HepG2 (cell line): ENCODE measurements at regions not wholly inside any gene's neighbourhood (a gene's known extent, or its start where the extent isn't known, plus 50 kb on each side); places are given as distances from the start of the nearest gene placed in this dataset.

ENCODE experiments used
- AGO1 ChIP-seq: fragments of 200-400 bp; formaldehyde crosslinking; IDR thresholded peaks from 2 replicates; pipeline ENCODE4 v1.6.1; 2017; ENCODE audit warnings: mild to moderate bottlenecking, low read depth, low read length, moderate library complexity; ENCODE audit not compliant: poor library complexity, severe bottlenecking
- CHCHD3 ChIP-seq: sonication (generic); formaldehyde crosslinking; IDR thresholded peaks from 2 replicates; pipeline ENCODE4 v1.8.0; 2022; ENCODE audit warnings: mild to moderate bottlenecking, missing genetic modification reagents, moderate library complexity
- CTCF ChIP-seq: sonication (generic); formaldehyde crosslinking; IDR thresholded peaks from 2 replicates; pipeline ENCODE4 v1.5.0; 2020; ENCODE audit warnings: mild to moderate bottlenecking, missing genetic modification reagents, moderate library complexity
- KLF16 ChIP-seq, 2 experiments: sonication (generic) in 1 of 2; formaldehyde crosslinking in 1 of 2; IDR thresholded peaks; 2 replicates each; pipeline versions ENCODE4 v1.6.1 to v1.8.0; 2016 to 2023; ENCODE audit warnings: missing genetic modification reagents in 2 of 2, missing compliant biosample characterization in 1 of 2
- NBN ChIP-seq: fragments of 450-650 bp; conservative IDR thresholded peaks from 2 replicates; pipeline ENCODE4 v1.6.1; 2017
- RFX5 ChIP-seq: IDR thresholded peaks from 2 replicates; pipeline ENCODE4 v1.6.1; 2011; ENCODE audit warnings: low read depth, low read length, improper control_type of control experiment
- SMYD3 ChIP-seq: sonication (generic); formaldehyde crosslinking; IDR thresholded peaks from 2 replicates; pipeline ENCODE4 v1.8.1; 2023; ENCODE audit warnings: mild to moderate bottlenecking, missing genetic modification reagents
- SRSF1 ChIP-seq: fragments of 200-400 bp; formaldehyde crosslinking; optimal IDR thresholded peaks from 2 replicates; pipeline ENCODE3; 2017; ENCODE audit warnings: mild to moderate bottlenecking, low read depth, low read length, moderate library complexity
- TIGD3 ChIP-seq: sonication (generic); formaldehyde crosslinking; IDR thresholded peaks from 2 replicates; pipeline ENCODE4 v1.5.1; 2020; ENCODE audit warnings: mild to moderate bottlenecking, missing genetic modification reagents, borderline replicate concordance
- ZBTB7B ChIP-seq: sonication (generic); formaldehyde crosslinking; IDR thresholded peaks from 2 replicates; pipeline ENCODE4 v1.4.0; 2020; ENCODE audit warnings: missing genetic modification reagents
- ZFP36L1 ChIP-seq: sonication (generic); formaldehyde crosslinking; IDR thresholded peaks from 2 replicates; pipeline ENCODE4 v1.8.0; 2022; ENCODE audit warnings: mild to moderate bottlenecking, missing genetic modification reagents, moderate library complexity
- ZFP37 ChIP-seq: sonication (generic); formaldehyde crosslinking; IDR thresholded peaks from 2 replicates; pipeline ENCODE4 v1.4.0; 2020; ENCODE audit warnings: missing genetic modification reagents, borderline replicate concordance
- ZFYVE20 ChIP-seq: sonication (generic); formaldehyde crosslinking; IDR thresholded peaks from 2 replicates; pipeline ENCODE4 v1.8.0; 2023; ENCODE audit warnings: low read depth, mild to moderate bottlenecking, moderate library complexity, missing genetic modification reagents, borderline replicate concordance
- ZNF12 ChIP-seq: sonication (generic); formaldehyde crosslinking; IDR thresholded peaks from 2 replicates; pipeline ENCODE4 v1.5.0; 2020; ENCODE audit warnings: missing genetic modification reagents
- ZNF512 ChIP-seq: sonication (generic); formaldehyde crosslinking; IDR thresholded peaks from 2 replicates; pipeline ENCODE4 v1.4.0; 2020; ENCODE audit warnings: mild to moderate bottlenecking, missing genetic modification reagents
- ZNF646 ChIP-seq: sonication (generic); formaldehyde crosslinking; IDR thresholded peaks from 2 replicates; pipeline ENCODE4 v1.9.0; 2021; ENCODE audit warnings: mild to moderate bottlenecking, missing genetic modification reagents
- ZZZ3 ChIP-seq: sonication (generic); formaldehyde crosslinking; IDR thresholded peaks from 2 replicates; pipeline ENCODE4 v1.4.0; 2020; ENCODE audit warnings: missing genetic modification reagents, mild to moderate bottlenecking, borderline replicate concordance

- TF ChIP-seq CTCF (CRISPR knock-in tag): no peak
- TF ChIP-seq ZNF646: peak; percentile 80
- peak; percentile 77; the same call in 1 of the 2 replicates for TF ChIP-seq ZNF12
- TF ChIP-seq ZZZ3 (CRISPR knock-in tag): no peak
- no peak for TF ChIP-seq SRSF1
- TF ChIP-seq SMYD3 (CRISPR knock-in tag): peak; percentile 68; the same call in 1 of the 2 replicates
- no peak for TF ChIP-seq AGO1
- no peak for TF ChIP-seq CHCHD3 (CRISPR knock-in tag)
- TF ChIP-seq RFX5: no peak
- TF ChIP-seq ZNF512: 0 out of 2 replicates have a peak, but pooled peaks have one; percentile 16
- no peak for TF ChIP-seq TIGD3 (CRISPR knock-in tag)
- TF ChIP-seq ZFP37 (CRISPR knock-in tag): 0 out of 2 replicates have a peak, but pooled peaks have one; percentile 53
- TF ChIP-seq ZFYVE20 (CRISPR knock-in tag): no peak
- peak in 1 of 2 experiments; percentile 97; a peak in 2 of 4 replicates for TF ChIP-seq KLF16 (CRISPR knock-in tag; IDR thresholded peaks at IDR 0.05)
- TF ChIP-seq ZBTB7B (CRISPR knock-in tag): peak; percentile 89; the same call in 1 of the 2 replicates
- no peak for TF ChIP-seq NBN
- TF ChIP-seq ZFP36L1: peak; percentile 90; the same call in 1 of the 2 replicates
Observed at GRCh38 chr2:74764429-74765272, 69.3 kb upstream of the HK2 start (continued).
